T-helper 22 cell (primary cell): ENCODE measurements at regions not wholly inside any gene's neighbourhood (a gene's known extent, or its start where the extent isn't known, plus 50 kb on each side); places are given as distances from the start of the nearest gene placed in this dataset.

ENCODE experiments used
- DNase-seq: peaks from one replicate; pipeline ENCODE4 v3.0.0-alpha.2; 2020; ENCODE audit warnings: low read depth

- no peak for DNase-seq
Observed at GRCh38 chr21:35128536-35128935, 79.4 kb upstream of the RUNX1 start.

- no peak for DNase-seq
Observed at GRCh38 chr21:35127851-35128250, 78.7 kb upstream of the RUNX1 start.

GRCh38 chr21:35127026-35127425 lies 77.9 kb upstream of the RUNX1 start:
- no peak for DNase-seq

- no peak for DNase-seq
Observed at GRCh38 chr21:35120631-35121180, 71.6 kb upstream of the RUNX1 start.

GRCh38 chr21:35119501-35120047 lies 70.5 kb upstream of the RUNX1 start:
- DNase-seq = no peak

- no peak for DNase-seq
Observed at GRCh38 chr21:35116777-35117176, 67.7 kb upstream of the RUNX1 start.

GRCh38 chr21:35113064-35113463 lies 64.0 kb upstream of the RUNX1 start:
- no peak for DNase-seq

- DNase-seq = no peak
Observed at GRCh38 chr21:35111321-35111930, 62.3 kb upstream of the RUNX1 start.

- no peak for DNase-seq
Observed at GRCh38 chr21:35108887-35109286, 59.8 kb upstream of the RUNX1 start.

GRCh38 chr21:35107520-35107919 lies 58.4 kb upstream of the RUNX1 start:
- DNase-seq = no peak

GRCh38 chr21:35106246-35106835 lies 57.2 kb upstream of the RUNX1 start:
- no peak for DNase-seq

- no peak for DNase-seq
Observed at GRCh38 chr21:35102488-35103371, 53.6 kb upstream of the RUNX1 start.

- DNase-seq = no peak
Observed at GRCh38 chr21:35100349-35100811, 51.3 kb upstream of the RUNX1 start.

- no peak for DNase-seq
Observed at GRCh38 chr21:35099310-35099709, 50.2 kb upstream of the RUNX1 start.
